SK-MEL-5 (cell line): ENCODE measurements at regions not wholly inside any gene's neighbourhood (a gene's known extent, or its start where the extent isn't known, plus 50 kb on each side); places are given as distances from the start of the nearest gene placed in this dataset.

ENCODE experiments used
- DNase-seq: peaks from one replicate; pipeline ENCODE4 v3.0.0-alpha.2; 2016; ENCODE audit warnings: low read depth, low spot score
- in situ Hi-C: cut with HindIII; loops from 2 replicates; pipeline ENCODE4 v1.10.0; 2016; ENCODE audit warnings: low sequenced_read_pairs, high pct_unique_total_duplicates, low pct_unique_long_range_greater_than_20kb

DNA sequence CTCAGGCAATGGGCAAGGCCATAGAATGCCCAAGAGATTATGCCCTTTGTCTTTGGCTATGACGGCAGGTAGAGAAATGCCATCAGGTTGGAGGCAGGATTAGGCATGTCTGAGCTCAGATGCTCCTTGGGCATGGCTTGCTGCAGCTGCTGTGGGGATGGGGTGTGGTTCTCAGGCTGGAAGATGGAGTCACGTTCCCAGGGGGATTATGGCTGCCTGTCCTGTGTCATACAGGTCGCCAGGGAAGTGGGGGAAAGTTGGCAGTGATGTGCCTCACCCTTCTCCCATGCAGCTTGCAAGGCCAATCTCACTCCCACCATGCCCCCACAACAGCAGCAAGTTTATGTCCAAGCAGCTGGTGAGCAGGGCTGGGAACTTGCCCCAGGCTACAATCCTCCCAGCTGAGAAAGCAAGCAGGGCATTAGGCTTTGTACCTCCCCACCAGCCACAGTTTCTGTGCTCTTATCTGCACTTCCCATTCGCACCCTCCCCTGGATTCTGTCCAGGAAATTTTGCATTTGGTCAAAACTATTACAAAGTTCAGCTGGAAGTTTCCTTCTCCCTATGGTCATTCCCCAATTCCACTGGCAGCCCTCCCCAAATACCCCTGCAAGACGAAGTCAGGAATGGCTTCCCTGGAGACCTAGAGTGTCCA lies 1788.0 kb upstream of the NUDT12 start:
- DNase-seq = no peak
- in situ Hi-C loops = no loop called here

- in situ Hi-C loops = no loop called here
- no peak for DNase-seq
Observed at GRCh38 chr5:105331558-105331957, 1769.0 kb upstream of the NUDT12 start.

DNA sequence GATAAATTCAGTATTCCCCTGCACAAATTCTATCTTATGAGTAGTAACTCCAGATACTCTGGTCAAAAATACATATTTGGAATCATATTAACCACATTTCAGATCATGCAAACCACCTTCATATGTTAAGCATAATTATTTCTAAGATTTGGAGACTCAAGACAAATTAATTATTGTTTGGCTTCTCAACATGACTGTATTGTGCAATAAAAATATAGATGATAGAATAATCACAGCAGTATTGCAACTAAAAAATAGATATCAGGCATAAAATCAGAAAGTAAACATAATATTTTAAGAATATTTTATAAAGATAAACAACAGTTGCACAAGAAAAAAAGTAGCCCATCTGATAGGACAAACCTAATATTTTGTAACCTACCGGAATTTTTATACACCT lies 1767.6 kb upstream of the NUDT12 start:
- DNase-seq = no peak
- in situ Hi-C loops = no loop called here

DNA sequence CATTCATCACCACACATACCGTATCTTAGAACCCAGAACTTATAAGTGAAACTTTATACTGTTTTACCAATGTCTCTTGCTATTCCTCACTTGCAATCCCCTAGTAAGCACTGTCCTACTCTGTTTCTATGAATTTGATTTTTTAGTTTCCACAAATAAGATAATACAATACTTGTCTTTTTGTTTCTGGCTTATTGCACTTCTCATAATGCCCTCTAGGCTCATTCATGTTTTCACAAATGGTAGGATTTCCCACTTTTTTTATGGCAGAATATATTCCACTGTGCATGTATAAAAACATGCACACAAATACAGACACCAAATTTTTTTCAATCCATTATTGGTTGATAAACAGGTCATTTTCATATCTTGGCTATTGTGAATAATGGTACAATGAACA lies 1742.3 kb upstream of the NUDT12 start:
- DNase-seq = no peak
- in situ Hi-C loops = no loop called here

DNA sequence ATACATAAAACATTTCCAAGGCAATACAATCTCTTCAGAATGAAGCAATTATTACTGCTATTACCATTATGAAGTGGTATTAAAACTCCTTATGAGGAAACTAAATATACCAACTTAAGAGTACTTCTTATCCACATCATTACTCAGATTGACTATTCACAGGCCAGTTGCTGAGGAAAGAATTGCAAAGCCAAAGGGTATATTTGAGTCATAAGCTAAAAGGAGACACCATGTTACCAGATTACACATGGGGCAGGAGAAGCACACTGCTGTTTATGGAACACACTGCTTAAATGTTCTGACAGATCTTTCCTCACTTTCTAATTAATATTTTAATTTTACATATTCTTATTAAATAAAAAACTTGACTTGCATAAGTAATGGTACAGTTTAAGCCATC lies 1726.4 kb upstream of the NUDT12 start:
- DNase-seq = no peak
- in situ Hi-C loops = no loop called here

DNA sequence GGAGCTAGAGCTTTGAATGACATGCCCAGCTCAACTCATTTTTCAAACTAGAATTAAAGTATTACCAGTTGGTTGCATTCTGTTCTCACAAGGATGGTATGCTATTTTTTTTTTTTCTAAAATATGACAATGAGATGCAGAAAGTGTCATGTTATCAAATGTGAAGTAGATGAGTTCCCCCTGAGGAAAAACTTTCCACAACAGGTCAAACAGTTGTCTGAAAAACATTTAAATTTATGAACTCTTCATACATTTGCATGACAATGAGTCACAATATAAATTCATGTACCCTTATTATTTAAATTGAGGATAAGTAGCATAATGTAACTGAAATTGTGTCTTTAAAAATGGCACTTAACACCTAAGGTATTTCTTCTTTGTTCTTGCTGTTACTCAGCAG lies 1720.5 kb upstream of the NUDT12 start:
- DNase-seq = no peak
- in situ Hi-C loops = no loop called here

DNA sequence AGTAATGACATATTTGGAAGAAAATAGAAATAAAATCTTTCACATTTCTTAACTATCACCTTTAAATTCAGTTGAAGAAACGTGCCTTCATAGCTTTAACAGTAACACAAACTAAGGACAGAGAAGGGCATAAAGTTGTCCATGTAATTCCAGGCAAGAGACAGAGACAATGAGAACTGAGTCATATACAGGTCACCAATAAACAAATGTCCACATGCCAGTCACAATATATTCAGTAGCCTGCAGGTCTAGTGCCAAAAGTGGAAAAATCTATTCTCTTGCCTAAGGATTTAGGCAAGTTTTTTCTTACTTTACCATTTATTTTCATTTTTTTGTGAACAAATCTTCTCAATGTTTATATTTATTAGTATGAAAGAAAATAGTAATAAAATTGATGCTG lies 1711.5 kb upstream of the NUDT12 start:
- no peak for DNase-seq
- in situ Hi-C loops = no loop called here

- no peak for DNase-seq
- in situ Hi-C loops = no loop called here
Observed at GRCh38 chr5:105263515-105263914, 1700.9 kb upstream of the NUDT12 start.

- in situ Hi-C loops = no loop called here
- DNase-seq = no peak
Observed at GRCh38 chr5:105259581-105260217, 1697.1 kb upstream of the NUDT12 start.

GRCh38 chr5:105238561-105238960 lies 1676.0 kb upstream of the NUDT12 start:
- in situ Hi-C loops = no loop called here
- no peak for DNase-seq

DNA sequence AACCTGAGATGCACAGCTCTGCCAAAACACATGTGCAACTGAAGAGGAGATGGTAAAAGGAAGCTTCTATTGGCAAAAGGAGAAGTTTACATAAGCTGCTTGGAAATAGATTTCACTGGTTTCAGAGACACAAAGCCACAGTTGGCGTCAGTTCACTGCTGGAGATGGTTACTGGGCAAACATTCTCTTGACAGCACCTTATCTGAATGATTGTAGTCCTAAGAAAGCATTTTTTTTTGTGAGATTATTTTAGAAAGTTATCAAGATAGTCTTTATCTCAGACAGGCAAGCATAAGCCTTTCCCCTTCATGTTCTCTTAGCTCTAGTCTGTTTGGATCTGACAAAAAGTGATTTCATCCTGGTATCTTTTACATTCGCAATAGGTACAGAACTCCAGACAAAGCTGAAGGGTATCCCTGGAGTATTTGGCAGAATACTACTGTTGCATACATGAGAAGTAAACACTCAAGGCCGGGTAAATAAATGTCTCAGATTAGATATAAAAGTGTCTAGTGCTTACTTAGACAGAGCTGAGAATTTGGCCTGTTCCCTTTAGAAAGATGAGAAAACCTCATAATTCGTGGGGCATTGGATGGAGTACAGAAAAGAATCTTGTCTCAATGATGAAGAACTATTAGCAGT lies 1668.0 kb upstream of the NUDT12 start:
- no peak for DNase-seq
- in situ Hi-C loops = no loop called here

GRCh38 chr5:105218018-105218417 lies 1655.4 kb upstream of the NUDT12 start:
- no peak for DNase-seq
- in situ Hi-C loops = no loop called here

DNA sequence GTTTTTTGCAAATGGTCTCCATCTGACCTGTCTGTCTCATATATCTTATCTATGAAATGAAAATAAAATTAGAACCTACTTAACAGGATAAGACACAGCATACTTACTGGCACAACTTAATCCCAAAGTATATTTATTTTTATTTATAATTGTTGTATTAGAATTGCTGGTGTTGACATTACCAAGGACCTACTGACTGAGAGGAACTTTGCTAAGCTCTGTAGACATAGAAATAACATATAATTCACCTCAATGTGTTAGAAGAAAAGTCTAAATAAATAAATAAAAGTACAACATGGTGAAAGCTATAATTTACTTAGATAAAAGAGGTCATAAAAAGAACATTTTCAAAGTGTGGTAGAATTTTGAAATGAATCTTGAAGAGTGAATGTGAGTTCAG lies 1650.5 kb upstream of the NUDT12 start:
- in situ Hi-C loops = no loop called here
- DNase-seq = no peak

- DNase-seq = no peak
- in situ Hi-C loops = no loop called here
Observed at GRCh38 chr5:105207066-105207465, 1644.5 kb upstream of the NUDT12 start.

GRCh38 chr5:105197531-105197930 lies 1634.9 kb upstream of the NUDT12 start:
- in situ Hi-C loops = no loop called here
- DNase-seq = no peak

DNA sequence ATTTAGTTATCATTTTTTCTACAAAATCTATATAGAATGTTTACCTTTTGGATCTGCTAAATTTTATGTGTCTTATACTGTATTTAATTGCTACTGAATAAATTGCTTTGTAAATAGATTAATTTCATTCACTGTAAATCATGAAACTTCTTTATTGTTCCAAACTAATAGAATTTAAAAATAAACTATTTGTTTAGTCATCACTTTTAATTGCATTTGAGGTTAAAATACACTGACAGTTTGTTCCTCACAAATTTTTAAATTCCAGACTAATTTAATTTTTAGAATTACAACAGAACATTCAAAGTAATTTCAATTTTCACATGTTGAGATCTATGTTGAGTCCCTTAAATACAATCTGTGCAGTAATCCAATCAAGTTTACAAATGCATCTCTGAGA lies 1633.2 kb upstream of the NUDT12 start:
- in situ Hi-C loops = no loop called here
- DNase-seq = no peak

DNA sequence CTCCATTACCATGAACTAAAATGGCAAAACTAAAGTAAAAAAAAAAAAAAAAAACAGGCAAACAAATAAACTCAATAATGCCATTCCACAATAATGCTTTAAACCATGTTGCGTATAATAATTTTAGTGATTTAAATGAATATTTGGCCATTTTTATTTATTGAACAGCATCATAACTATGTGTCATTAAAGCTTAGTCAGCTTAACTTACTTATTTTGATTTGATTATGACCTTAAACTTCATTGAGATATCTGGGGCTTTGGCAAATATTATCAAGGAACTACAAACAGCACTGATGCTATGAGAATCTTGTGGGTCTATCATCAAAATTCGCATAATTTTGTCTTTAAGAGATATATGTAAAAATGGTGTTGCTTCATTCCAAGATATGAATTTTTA lies 1610.3 kb upstream of the NUDT12 start:
- no peak for DNase-seq
- in situ Hi-C loops = no loop called here

DNA sequence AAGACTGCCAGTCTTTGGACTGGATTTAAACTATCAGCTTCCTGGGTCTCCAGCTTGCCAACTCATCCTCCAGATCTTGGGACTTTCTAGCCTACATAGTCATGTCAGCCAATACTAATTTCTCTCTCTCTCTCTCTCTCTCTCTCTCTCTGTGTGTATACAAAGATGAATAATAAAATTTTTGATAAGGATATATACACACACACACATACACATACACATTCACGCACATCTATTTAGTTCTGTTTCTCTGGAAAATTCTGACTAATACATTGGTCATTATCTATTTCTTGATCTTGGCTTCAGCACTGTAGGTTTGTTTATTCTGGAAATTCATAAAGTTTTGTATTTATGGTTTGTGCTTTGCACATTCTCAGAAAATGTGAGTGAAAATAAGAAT lies 1606.2 kb upstream of the NUDT12 start:
- no peak for DNase-seq
- in situ Hi-C loops = no loop called here

- DNase-seq = no peak
- in situ Hi-C loops = no loop called here
Observed at GRCh38 chr5:105167092-105167491, 1604.5 kb upstream of the NUDT12 start.
